Left lobe of liver (tissue), 2 donors: ENCODE measurements at regions not wholly inside any gene's neighbourhood (a gene's known extent, or its start where the extent isn't known, plus 50 kb on each side); places are given as distances from the start of the nearest gene placed in this dataset.
"Not testable (repeated sequence)": the region's sequence is repeated elsewhere in the genome, so short reads cannot be mapped to it uniquely, and the experiment has no call there.

Experiments
- ATAC-seq: fragments of 200-7000 bp; cut with Tn5 transposase; one replicate; pipeline ENCODE4 v1.9.1; 2020; ENCODE audit warnings: mild to moderate bottlenecking, moderate library complexity
- DNase-seq: peaks from one replicate; pipeline ENCODE4 v3.0.0-alpha.2; 2020; ENCODE audit warnings: low spot score
- donor health status: DM: no; HTN: no; CAD: no; lungs with moderate emphysema.
- donor health status: DM: no; HTN: yes; CAD: no.

DNA sequence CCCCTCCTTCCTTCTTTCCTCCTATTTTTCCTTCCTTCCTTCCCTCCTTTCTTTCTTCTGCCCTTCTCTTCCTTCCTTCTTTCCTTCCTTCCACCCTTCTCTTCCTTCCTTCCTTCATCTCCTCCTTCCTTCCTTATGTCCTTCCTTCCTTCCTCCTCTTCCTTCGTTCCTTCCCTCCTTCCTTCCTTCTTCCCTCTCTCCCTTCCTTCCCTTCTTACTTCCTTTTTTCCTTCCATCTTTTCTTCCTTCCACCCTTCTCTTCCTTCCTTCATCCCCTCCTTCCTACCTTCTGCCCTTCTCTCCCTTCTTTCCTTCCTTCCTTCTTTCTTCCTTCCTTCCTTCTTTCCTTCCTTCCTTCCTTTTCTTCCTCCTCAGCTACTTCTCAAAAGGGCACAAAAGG is 287.3 kb upstream of the ZNF507 start:
- no peak for DNase-seq
- no peak for ATAC-seq

DNA sequence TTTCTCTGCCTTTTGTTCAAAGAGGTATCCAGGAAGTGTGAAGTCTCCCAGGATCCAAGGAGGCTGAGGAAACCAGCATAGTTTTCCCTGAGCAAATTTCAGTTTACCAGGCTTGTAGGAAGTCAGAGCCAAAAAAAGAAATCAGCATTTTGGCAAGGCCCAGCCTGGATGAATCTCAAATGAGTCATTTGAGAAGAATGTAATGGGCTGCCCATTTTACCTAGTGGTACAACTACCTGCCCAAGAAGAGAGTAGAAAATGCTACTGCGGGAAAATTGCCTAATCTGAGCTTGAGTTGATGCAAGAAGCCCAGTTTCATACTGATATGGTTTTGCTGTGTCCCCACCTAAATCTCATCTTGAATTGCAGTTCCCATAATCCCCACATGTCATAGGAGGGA is 284.1 kb upstream of the ZNF507 start:
- DNase-seq (no peak), ATAC-seq (no peak)

DNA sequence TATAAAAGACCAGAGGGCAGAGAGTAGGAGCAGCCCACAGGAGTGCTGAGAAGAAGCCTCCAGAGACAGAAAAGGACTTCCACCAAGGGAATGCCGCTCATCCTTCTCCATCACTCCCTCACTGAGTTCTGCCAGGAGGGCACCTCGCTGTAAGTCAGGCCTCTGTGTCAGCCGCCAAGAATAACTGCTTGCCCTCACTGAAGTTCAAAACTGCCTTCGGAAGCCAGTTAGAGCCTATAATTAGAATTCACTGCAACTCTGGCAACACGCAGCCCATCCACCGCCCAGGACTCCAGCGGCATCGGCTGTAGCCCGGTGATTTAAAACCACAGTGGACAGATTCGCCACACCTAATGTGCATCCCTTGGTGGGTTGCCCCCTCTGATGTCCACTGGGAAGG is 281.8 kb upstream of the ZNF507 start:
- ATAC-seq (no peak), DNase-seq (no peak)

DNA sequence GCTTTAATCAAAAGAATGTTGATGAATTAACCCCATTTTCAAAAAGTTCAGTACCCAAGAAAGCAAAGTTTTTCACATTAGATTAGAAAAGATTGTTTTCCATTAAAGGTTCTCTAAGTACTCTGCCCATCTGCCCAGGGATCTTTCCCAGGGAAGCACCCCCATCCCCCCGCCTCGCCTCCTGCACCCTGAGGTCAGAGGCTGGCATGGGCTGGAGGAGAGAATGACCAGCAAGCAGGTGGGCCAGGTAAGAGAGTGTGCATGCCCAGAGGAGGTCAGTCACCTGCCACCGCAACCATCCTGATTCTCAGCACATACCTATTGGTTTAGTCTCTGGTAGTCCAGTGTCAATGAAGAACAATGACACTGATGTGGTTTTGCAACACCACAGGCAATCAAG is 279.4 kb upstream of the ZNF507 start:
- no peak for ATAC-seq
- DNase-seq, result no peak

DNA sequence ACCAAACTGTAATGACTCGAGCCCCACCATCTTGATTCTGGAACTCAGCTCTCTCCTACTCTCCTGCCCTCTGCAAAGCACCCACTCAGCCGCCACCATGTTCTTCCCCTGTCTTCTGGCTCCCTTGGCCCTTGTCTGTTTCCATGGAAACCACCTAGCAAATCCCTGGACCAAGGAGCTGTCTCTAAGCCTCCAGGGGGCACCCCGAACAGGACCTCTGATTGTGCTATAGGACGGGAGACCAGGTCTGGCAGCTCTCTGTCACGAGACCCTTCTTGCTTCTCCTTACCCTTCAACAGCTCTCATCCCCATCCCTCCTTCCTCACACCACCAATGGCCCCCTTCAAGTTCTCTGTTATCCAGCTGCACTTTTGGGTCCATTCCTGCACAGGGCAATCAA is 277.7 kb upstream of the ZNF507 start:
- DNase-seq (no peak), ATAC-seq (no peak)

DNA sequence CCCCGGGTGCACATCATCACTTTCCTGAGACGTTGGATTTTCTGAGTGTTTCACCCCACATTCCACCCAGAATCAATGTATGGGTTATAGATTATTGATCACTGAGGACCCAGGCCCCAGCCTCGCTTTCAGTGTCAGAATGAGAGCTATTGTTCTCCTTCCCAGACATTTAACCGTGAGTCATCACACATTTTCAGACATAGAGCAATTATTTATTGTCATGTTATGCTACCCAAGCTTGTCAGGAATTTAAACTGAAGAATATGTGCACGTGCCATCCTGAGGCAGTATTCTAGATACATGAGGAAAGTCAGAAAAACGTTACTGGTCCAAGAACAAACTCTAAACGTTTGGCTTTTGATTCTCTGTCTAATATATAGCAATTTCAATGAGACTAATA is 276.6 kb upstream of the ZNF507 start:
- DNase-seq, result no peak
- no peak for ATAC-seq

DNA sequence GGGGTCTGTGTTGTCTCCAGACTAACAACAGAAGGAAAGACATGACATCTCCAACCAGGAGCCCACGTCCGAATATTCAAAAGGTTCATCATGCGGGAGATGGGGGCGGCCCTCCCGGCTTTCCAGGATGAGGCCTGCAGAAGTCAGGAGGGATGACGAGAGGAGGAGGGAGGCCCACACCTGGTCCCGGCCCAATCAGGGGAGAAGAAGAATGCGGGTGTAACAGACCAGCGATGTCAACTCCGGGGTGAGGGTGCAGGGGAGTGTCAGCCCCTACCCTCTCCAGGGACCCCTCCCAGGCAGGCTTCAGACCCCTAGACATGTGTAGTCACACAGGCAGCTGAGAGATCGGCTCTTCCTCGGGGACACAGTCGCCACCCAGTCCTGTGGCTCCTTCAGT is 275.3 kb upstream of the ZNF507 start:
- ATAC-seq, result no peak
- no peak for DNase-seq

DNA sequence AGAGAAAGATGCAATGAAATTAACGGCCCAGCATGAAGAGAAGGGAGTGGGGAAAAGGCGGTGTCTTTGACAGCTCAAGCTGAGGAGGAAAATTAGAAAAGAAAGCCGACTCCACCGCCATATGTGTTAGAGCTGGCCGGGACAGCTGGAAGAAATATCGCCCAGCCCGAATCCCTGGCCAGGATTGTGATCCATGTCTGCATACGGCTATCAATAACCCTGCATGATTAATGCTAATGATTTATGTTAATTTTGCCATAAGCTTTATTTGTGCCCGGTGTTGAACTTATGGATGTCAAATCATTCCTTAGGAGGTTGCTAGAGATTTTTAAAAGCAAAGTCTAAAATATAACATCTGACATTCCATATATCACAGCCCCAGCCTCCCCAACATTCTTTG is 263.4 kb upstream of the ZNF507 start:
- ATAC-seq, result no peak
- no peak for DNase-seq

DNA sequence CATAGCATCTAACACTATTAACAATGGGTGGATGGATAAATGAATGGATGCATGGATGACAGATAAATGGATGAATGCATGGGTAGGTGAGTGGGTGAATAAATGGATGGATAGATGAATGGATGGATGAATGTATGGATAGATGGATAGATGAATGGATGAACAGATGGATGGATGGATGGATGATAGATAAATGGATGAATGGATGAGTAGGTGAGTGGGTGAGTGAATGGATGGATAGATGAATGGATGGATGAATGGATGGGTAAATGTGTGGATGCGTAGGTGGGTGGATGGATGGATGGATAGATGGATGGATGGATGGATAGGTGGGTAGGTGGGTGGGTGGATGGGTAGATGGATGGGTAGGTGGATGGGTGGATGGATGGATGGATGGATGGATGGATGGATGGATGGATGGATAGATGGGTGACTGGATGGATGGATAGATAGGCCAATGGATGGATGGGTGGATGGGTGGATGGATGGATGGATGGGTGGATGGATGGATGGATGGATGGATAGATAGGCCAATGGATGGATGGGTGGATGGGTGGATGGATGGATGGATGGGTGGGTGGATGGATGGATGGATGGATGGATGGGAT is 260.6 kb upstream of the ZNF507 start:
- not testable (repeated sequence) for ATAC-seq, DNase-seq

DNA sequence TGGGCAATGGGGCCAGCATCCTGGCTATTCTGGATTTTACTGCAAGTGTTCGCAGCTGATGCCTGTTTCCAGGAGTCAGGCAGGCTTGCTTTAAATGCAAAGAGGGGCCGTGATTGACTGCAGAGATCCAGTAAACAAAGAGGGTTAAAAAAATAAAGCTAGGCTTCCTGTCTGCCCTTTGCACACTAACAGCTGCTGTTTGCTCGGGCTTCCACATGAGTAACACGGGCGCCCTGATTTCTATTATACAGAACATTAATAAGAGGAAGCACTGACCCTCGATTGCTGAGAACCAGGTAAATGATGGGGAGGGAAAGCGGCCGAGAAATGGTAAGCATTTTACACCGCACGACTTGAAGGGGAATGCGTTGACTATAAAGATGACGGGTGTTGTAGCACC is 254.2 kb upstream of the ZNF507 start:
- no peak for ATAC-seq

DNA sequence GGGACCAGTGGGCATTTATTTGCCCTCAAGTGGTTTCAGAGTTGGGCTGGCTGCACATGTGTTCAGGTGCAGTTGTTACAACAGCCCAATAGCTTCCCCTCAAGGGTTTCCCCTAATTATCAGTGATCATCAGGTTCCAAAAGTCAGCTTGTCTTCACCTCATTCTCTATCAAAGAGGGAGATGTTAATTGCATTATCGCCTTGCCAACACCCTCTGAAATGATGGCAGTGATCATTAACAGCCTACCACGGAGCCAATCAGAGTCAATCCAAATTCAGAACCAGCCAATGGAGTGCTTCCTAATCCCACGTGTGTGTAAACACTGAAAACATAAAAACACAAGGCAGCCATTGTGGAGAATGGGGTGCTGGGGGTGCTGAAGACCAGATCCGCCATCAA is 248.4 kb upstream of the ZNF507 start:
- ATAC-seq, result no peak

More for the DNA sequence above, 254.2 kb upstream of the ZNF507 start:
- no peak for DNase-seq

DNA sequence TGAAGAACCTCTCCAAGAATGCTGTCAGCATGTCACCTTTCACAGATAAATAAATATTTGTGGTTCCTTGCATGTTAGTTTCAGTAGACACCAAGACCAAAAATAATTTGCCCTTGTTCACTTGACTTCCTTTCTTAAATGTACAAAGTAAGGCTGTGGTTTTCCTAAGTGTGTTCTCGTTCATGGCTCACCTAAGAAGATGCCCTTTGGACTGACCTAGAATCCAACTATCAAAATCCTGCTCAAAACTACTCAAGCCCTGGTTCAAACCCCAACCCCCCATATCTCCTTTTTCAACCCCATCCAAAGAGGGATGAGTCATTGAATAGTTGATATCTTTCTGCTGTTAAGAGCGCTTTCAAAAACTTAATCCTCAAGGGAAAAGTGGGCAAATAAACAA is 247.8 kb upstream of the ZNF507 start:
- no peak for ATAC-seq
- DNase-seq, result no peak

More for the DNA sequence above, 248.4 kb upstream of the ZNF507 start:
- no peak for DNase-seq

DNA sequence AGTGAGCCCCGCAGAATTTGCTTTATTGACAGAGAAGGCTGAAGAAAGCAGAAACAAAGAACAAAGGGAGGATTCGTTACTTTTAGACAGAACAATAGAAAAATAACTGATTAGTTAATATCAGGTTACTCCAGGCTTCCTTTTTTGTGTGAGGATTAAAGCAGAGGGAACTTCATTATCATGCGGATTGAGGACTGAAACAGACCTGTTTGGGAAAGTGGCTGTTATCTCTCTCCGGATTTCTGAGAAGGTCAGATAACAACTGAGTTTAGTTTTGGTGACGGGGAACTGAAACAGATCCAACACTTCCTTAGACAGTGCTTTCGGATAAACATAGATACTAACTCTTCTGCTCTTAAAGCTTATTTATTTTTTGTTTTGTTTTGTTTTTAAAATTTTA is 246.4 kb upstream of the ZNF507 start:
- ATAC-seq, result peak; percentile 37
- DNase-seq, result no peak

DNA sequence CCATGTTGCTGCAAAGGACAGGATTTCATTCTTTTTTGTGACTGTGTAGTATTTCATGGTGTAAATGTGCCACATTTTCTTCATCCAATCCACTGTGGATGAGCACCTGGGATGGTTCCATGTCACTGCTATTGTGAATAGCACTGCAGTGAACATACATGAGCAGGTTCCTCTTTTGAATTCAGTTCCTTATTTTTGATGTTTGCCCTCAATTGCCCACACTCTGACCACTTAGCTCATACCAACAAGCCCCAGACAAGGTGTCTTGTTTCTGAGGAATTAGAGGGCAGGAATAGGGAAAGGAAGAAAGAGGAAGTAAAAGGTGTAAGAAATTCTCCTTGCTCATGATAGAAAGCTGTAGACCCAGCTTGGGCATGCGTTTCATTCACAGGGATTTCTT is 244.2 kb upstream of the ZNF507 start:
- DNase-seq, result no peak
- ATAC-seq, result no peak

DNA sequence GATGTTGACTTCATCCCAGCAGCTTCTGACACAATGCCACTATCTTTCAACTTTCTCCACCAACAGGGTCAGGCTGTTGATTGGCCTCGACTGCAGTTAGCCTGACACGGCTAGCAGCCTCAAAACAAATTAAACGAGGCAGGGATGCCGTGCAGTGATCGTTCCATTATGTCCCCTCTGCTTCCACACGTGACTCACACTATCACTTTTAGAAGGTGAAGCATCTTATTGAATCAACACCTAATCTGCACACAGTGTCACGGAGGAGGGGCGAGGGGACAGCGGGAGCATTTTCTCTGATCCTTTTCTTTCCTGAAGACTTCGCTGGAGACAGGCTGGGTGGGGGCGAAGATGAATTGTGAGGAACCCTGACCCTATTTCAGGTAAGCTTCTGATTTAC is 241.9 kb upstream of the ZNF507 start:
- ATAC-seq (no peak), DNase-seq (no peak)

DNA sequence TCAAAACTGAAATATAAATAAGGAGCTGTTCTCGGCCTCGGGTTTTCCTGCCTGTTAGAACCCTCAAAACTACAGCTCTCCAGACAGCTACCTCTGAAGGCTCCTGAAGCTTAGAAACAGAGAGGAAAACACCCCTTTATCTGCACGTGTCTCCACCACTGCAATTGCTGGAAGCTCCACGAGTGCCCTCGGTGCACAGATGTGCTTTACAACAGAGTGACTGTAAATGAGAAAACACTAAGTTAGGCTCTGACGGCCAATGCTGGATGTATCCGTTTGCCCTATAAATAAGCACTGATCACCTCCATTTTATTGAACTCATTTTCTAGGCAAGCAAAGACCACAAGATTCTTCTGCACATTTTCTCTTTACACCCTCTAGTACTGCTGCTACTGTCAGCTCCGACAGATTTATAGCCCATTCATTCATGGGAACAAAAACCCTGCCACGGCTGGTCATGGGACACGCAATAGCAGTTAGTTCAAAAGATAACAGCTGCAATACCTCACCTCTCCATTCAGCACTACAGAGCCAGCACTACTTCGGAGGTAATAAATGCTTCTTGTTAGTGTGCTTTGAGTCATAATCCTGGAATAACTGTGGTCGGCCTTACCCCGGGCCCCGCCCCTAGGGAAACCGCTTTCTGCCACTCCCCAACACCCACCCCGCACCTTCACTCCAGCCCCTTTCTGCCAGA is 241.1 kb upstream of the ZNF507 start:
- DNase-seq (no peak), ATAC-seq (no peak)

DNA sequence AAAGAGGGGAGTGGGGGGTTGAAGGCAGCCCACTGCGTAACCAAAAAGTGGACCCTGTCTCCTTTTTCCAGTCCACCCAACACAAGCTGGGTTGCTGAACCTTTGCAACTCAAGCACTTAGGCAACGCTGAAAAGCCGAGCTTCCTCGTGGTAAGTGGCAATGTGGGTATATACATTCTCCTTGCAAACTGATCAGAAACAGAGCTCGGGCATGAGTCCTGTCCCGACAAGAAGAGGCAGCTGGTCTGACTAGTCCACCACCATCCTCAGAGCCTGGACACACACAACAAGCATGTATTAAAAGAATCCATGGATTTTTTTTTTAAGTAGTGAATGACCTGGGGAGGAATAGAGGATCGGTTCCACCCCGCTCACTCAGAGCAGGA is 240.6 kb upstream of the ZNF507 start:
- DNase-seq (no peak), ATAC-seq (no peak)

DNA sequence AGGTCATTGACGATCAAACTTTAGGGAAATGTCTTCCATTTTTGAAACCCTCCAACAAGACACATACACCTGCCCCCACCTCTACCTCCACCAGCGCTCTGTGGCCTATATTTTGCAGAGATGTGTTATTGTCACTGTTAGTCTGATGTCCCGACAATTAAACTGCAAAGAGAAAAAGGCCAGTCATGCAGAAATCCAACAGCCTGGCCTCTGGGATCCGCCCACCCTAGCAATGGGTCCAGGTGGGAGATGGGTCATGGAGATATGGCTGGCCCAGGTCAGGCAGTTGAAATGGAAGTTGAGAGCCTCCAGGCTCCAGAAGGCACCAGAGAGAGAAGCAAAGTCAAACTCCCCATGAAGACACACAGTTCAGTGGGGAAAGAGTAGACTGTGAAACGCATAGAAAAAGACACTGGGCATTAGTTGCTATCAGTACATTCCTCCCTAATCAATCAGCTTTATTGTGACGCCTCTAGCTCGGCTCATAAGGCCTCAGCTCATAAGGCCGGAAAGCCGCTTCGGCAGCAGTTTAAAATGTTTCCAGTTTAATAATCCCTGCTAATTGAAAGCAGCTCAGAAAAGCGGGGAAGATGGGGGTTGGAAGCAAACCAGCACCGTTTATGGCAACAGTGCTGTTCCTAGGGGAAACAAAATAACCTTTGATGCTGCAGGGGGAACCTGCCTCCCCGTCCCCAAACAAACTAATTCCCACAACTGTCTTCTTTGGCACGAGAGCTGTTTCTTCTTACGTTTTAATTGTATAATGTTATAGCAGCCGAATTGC is 239.7 kb upstream of the ZNF507 start:
- DNase-seq, result no peak
- ATAC-seq, result no peak

DNA sequence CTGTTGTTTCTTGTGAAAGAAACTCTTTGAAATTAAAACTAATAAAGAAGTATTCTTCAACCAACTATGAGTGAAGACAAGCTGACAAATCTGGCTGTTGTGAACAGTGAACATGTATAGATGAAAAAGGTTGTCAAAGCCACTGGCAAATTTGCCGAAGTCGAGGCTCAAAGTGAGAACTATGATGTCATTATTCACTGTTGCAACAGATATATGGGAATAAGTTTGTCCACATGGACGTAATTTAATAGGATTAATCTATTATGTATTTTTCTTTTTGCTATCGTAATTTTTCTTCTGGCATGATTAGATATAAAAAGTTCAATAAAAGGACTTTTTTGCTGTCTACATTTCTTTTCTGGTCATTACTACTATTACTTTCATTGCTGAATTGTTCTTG is 223.2 kb upstream of the ZNF507 start:
- no peak for ATAC-seq

DNA sequence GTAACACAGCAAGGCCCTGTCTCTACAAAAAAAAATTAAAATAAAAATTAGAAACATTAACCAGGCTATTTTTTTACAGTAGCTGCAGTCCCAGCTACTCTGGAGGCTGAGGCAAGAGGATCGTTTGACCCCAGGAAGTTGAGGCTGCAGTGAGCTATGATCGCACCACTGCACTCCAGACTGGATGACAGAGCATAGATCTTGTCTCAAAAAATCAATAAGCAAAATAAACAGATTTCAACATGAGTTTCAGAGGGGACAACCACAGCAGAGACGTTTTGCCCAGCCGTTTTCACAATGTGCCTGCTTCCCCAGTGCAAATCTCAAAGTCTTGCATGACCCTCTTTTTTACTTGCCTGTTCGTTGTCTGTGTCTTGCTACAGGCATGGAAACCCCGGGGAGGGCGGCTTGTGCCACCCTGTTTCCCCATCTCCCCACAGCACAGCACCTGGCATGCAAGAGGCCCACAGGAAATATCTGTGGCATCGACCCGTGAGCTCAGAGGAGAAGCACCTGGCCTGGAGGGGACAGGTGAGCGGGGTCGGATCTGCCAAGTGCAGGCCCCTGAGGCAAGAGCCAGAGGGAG is 222.0 kb upstream of the ZNF507 start:
- ATAC-seq (peak; percentile 53), DNase-seq (no peak)

More for the DNA sequence above, 223.2 kb upstream of the ZNF507 start:
- DNase-seq, result no peak

DNA sequence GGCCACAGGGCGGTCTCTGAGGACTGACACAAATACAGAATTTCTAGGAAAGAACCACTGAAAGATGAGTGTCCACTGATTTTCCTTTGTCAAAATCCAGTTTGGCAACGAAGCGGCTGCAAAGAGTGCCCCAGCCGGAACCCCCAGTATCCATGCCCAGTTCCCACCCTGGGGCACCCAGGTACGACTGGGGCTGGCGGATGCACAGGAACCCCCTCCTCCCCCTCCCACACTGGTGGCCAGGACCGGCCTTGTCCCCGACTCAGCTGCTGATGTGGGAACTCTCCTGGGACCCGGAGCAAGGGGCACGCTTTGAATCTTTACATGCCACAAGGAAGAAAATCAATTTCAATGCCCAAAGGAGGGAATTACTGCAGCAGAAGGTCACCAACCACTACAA is 220.8 kb upstream of the ZNF507 start:
- no peak for DNase-seq

DNA sequence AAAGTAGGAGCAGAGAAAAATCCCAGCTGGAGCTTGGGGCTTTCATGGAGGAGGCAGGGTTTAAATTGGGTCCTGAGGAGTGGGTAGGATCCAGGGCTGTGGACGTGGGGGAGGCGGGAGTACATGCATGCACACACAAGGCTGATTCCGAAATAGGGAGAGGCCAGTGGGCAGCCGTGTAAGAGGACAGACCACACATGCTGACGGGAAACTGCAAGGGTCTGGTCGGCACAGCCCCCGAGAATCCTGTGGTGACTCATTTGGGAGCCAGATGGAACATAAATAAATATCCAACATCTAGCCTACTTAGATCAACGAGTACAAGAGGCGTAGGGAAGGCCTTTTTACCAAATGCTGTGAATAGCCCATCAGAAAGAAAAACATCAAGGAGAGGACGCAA is 216.3 kb upstream of the ZNF507 start:
- no peak for ATAC-seq
- DNase-seq, result no peak

More for the DNA sequence above, 220.8 kb upstream of the ZNF507 start:
- ATAC-seq, result no peak
